NCI-H1092 (cell line): ENCODE measurements at regions not wholly inside any gene's neighbourhood (a gene's known extent, or its start where the extent isn't known, plus 50 kb on each side); places are given as distances from the start of the nearest gene placed in this dataset.
A peak's percentile ranks its signal among the peaks of the same experiment; 100 is the strongest.
"Not testable (repeated sequence)": the region's sequence is repeated elsewhere in the genome, so short reads cannot be mapped to it uniquely, and the experiment has no call there.

Experiments used
- DNase-seq: peaks from one replicate; lab custom pipeline; 2025; lab: John Stamatoyannopoulos, UW

DNA sequence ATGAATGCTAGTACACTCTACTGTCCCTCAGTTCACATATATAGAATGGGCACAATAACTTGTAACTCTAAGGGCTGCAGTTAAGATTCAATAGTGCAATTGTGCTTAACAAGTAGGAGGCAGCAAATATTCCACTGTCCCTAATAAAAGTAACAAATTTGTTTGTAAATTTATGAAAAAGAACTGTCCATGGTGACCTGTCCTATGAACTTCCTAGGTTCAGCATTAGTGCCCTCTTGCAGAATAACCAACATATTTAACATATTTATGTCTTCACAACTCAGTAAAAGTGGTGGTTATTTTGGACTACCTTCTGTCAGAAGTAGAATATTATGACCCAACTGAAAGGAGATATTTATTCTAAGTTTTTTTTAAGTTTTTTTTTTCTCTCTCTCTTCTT lies 327.8 kb downstream of the CENPW start:
- no peak for DNase-seq

- DNase-seq, result no peak
Observed at GRCh38 chr6:126672649-126673048, 332.7 kb downstream of the CENPW start.

DNA sequence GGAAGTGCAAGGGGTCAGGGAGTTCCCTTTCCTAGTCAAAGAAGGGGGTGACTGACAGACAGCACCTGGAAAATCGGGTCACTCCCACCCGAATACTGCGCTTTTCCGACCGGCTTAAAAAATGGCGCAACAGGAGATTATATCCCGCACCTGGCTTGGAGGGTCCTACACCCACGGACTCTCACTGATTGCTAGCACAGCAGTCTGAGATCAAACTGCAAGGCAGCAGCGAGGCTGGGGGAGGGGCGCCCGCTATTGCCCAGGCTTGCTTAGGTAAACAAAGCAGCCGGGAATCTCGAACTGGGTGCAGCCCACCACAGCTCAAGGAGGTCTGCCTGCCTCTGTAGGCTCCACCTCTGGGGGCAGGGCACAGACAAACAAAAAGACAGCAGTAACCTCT lies 333.8 kb downstream of the CENPW start:
- not testable (repeated sequence) for DNase-seq

DNA sequence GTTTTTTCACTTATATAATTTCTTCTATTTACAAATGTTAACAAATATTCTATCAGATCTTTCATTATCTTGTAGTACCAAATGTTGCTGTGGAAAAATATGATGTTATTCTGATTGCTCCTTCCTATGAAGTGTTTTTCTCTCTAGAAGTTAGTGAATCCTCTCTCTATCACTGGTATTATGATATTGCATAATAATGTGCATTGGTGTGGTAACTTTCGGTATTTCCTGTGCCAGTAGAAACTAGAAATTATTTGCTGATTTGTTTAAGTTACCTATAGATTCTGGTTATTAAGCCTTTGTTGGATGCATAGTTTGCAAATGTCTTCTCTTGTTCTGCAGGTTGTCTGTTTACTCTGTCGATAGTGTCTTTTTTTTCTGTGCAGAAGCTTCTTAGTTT lies 342.5 kb downstream of the CENPW start:
- no peak for DNase-seq

DNA sequence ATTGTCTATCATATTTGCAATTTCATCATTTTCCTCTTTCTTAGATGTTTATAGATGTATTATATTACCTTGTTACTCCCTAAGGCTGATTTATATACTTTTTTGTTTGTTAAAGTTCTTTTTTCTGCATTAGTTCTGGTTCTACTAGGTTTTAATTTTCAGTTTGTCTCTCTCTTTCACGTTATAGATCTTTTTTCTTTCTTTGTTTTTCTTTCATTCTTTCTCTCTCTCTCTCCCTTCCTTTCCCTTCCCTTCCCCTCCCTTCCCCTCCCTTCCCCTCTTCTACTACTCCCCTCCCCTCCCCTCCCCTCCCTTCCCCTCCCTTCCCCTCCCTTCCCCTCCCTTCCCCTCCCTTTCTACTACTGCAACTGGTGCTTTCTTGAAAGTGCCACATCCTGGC lies 345.3 kb downstream of the CENPW start:
- DNase-seq, result no peak

GRCh38 chr6:126696921-126697693 lies 357.2 kb downstream of the CENPW start:
- peak; percentile 75 for DNase-seq

- DNase-seq, result no peak
Observed at GRCh38 chr6:126698732-126699240, 358.9 kb downstream of the CENPW start.

GRCh38 chr6:126701676-126702560 lies 362.0 kb downstream of the CENPW start:
- no peak for DNase-seq

- DNase-seq, result no peak
Observed at GRCh38 chr6:126716032-126716431, 376.1 kb downstream of the CENPW start.

GRCh38 chr6:126716826-126717509 lies 377.1 kb downstream of the CENPW start:
- DNase-seq, result no peak

GRCh38 chr6:126718600-126719327 lies 378.8 kb downstream of the CENPW start:
- DNase-seq, result no peak

- DNase-seq, result no peak
Observed at GRCh38 chr6:126720304-126720703, 380.4 kb downstream of the CENPW start.

DNA sequence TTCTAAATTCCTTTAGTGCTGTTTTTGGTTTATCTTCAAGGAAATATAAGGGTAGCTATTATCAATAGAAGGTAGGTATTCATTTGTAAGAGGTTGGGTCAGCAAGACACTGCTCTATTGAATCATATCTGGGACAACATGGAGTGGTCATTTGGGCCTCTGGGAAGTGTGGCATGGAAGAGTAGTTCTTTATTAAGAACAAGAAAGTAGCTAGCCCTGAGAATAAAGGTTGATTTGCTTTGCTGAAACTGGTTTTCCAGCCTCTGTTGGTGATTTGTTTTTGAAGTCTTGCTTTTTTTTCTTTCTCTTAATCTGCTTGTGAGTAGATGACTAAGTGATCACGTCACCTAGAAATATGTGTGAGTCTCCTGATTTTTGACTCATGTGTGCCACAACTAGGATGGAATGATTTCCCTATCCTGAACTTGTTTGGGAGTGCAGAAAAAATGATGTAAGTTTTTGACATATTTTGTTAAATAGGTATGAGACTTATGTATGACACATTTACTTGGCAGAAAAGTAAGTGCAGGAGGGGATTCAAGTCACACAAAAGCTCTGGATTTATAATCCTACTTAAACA lies 381.8 kb downstream of the CENPW start:
- no peak for DNase-seq

DNA sequence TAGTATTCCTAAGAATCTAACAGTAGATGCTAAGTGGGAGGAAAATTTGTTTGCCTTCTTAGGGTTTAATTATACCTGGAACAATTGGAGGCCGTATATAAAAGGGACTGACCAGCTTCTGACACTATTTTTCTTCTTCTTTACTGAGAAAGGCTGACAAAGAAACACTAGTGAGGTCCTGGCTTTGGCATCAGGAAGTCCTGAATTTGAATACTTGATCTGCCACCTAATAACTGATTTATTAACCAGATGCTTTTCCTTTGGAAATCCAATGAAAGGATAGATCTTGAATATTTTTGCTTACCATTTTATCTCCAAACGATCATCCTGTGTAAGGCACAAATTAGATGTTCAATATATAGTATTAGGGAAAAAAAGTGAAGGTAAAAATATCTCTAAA lies 382.5 kb downstream of the CENPW start:
- no peak for DNase-seq

GRCh38 chr6:126723541-126724170 lies 383.7 kb downstream of the CENPW start:
- no peak for DNase-seq

GRCh38 chr6:126724821-126725220 lies 384.9 kb downstream of the CENPW start:
- DNase-seq, result no peak

- DNase-seq, result not testable (repeated sequence)
Observed at GRCh38 chr6:126726454-126726853, 386.5 kb downstream of the CENPW start.

- DNase-seq, result no peak
Observed at GRCh38 chr6:126738146-126738545, 380.3 kb upstream of the RSPO3 start.

DNA sequence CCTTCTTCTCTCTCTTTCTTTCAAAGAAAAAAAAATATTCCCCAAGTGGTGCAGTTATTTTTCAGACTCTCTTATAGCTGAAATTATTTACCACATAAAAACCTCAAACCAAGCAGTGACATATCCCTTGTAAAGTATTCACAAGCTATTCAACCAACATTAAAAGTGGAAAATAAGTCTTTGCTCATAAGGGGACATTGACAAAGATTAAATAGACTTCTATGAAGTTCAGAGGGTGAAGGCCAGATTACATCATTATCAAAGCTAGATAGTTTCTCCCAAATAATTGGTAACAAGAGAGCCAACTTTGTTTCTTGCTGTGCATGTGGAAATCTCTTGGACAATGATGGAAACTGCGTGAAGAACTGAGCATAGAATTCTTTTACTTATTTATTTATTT lies 379.8 kb upstream of the RSPO3 start:
- no peak for DNase-seq

DNA sequence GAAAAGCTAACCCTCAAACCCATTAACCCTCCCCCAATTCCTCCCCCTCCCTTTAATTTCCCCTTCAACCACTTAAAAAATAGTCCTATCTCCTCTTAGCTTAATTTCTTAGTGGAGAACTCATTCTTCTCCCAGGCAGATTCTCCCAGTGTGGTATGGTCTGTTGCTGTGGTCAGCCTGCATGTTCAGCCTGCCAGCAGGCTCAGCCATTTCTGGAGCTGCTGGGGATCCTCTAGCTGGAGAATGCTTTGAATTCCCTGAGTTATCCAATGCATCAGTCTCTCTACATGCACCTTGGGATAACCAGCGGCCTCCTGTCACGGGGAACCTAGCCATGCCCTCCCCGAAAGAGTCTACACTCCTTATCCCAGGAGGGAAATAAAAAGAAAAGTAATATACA lies 375.4 kb upstream of the RSPO3 start:
- DNase-seq, result no peak
